ENCODE measurements at regions not wholly inside any gene's neighbourhood (a gene's known extent, or its start where the extent isn't known, plus 50 kb on each side); places are given as distances from the start of the nearest gene placed in this dataset.

DNA sequence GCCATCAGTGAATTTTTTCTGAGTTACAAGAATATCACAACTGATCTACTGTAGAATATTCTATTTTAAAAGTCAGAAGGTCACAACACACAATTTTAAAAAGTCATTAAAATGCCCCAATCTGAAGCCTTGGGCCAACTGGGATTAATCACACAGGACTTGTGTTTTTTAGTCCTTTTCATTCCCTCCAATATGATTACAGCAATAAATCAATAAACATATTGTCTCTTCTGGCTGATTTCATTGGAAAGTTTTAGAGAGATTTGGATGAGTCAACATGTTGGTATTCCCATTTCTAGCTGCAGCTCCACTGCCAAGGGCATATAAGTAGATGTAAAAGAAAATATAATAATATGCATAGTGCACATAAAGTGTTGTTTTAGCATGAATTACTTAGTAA is 85.8 kb downstream of the NIBAN1 start:
- DNase-seq (no peak), ATAC-seq (no peak)
- no peaks in the 10 kb centered on the region for H3K9me3 ChIP-seq
- no peaks in the 10 kb centered on the region for H3K27me3 ChIP-seq
- TF ChIP-seq, protein P1, sequence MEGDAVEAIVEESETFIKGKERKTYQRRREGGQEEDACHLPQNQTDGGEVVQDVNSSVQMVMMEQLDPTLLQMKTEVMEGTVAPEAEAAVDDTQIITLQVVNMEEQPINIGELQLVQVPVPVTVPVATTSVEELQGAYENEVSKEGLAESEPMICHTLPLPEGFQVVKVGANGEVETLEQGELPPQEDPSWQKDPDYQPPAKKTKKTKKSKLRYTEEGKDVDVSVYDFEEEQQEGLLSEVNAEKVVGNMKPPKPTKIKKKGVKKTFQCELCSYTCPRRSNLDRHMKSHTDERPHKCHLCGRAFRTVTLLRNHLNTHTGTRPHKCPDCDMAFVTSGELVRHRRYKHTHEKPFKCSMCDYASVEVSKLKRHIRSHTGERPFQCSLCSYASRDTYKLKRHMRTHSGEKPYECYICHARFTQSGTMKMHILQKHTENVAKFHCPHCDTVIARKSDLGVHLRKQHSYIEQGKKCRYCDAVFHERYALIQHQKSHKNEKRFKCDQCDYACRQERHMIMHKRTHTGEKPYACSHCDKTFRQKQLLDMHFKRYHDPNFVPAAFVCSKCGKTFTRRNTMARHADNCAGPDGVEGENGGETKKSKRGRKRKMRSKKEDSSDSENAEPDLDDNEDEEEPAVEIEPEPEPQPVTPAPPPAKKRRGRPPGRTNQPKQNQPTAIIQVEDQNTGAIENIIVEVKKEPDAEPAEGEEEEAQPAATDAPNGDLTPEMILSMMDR (IDR thresholded peaks at IDR 0.05) = no peak
- TF ChIP-seq POLR2A (IDR thresholded peaks at IDR 0.05) = no peak
- H3K4me1 ChIP-seq = no peaks in the 10 kb centered on the region
- no peak overlapping the region for H3K4me3 ChIP-seq
- no peaks in the 10 kb centered on the region for H3K36me3 ChIP-seq
- no peak overlapping the region for H3K27ac ChIP-seq
- intact Hi-C loops (cut with DNase I) = no loop called here

DNA sequence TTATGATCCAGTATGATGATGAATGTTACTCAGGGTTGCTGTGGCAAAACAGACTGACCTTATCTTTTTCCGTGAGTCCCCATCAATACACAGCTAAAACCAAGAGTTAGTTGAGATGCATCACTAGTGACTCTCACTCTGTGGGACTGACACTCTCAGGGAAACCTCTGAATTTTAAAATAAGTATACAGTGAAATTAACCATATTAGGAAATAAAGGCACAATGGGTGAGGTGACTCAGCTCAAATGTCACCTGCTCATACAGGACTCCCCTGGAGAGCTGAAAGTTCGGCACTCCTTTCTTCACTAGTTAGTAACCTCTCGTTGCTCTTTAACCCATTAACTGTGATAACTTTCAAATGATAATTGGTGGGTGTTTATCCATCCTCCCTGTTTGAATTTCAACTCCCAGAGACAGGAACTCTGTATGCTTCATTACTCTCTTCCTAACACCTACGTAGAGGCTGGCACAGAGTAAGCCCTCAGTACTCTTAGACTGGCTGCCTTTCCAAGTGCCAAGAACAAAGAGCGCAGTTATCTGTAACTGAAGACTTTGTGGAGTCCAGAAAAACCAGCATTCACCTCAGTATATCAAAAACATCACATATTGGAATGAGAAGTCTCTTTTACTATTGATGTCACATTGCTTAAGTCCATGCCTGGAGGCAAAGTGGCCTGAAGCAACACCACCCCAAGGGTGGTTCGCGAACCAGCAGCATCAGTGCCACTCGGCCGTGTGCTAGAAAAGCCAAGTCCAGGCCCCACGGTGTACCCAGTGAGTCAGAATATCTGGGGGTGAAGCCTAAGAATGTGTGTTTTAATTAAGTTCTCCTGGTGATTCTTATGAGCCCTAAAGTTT is 91.1 kb downstream of the NIBAN1 start:
- no peak overlapping the region for H3K27ac ChIP-seq
- DNase-seq (no peak), ATAC-seq (no peak)
- 59% methylated on average over 8 of the region's 10 CpGs for WGBS (ENCODE audit: insufficient coverage, low coverage, low lambda C conversion rate, missing lambda C conversion rate)
- no peak overlapping the region for H3K4me3 ChIP-seq
- H3K4me1 ChIP-seq = no peaks in the 10 kb centered on the region
- H3K9me3 ChIP-seq = no peaks in the 10 kb centered on the region
- intact Hi-C loops (cut with DNase I) = no loop called here
- TF ChIP-seq, protein P1 (IDR thresholded peaks at IDR 0.05) = no peak
- no peak for TF ChIP-seq POLR2A (IDR thresholded peaks at IDR 0.05)
- no peaks in the 10 kb centered on the region for H3K36me3 ChIP-seq
- H3K27me3 ChIP-seq = no peaks in the 10 kb centered on the region

DNA sequence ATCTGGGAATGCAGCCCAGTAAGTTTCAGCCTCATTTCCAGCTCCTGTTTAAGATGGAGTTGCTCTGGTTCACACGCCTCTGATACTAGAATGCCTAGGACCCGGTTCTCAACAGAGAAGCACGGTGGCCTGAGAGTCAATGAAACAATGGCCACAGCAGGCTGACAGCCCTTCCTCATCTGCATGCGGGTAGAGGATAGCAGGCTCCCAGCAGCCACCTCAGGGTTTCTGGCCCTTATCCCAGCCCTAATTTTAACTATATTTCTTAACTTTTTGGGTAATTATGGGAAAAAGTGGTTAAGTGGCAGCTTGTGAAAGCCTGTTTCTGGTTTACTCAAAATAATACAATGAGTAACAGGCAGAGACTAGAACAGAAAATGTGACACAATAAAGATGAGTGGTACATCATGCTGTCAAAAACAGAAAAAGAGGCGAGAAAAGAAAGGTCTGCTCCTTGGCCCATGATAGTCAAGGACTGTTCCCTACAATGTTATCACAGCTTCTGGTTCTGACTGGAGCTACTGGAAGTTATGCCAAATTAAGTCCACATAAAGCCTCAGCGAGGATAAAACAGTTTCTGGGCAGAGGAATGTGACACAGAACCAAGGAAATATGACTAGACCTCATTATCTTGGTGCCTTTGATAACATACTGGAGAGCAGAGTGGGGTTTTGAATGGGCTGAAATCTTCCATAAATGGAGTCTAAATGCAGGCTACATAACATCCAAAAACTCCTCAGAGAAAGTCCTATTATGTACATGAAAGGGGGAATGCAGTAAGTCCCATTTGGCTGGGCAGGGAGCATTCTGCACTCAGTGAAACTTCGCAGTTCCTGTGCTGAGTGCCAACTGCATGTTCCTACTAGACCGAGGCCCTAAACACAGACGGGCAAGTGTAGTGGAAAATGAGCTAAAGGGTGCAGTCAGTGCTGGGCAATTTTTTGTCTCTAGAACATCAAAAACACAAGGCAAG is 92.1 kb downstream of the NIBAN1 start:
- peak in 3 of 4 donors; percentile 13 to 33 (median 22) for ATAC-seq
- Histone ChIP-seq H3K27me3 (no peaks in the 10 kb centered on the region), H3K27ac (no peak overlapping the region), H3K4me1 (no peaks in the 10 kb centered on the region), H3K9me3 (no peaks in the 10 kb centered on the region), H3K36me3 (no peaks in the 10 kb centered on the region), H3K4me3 (no peak overlapping the region)
- 30% methylated on average over 7 of the region's 9 CpGs for WGBS (ENCODE audit: insufficient coverage, low coverage, low lambda C conversion rate, missing lambda C conversion rate)
- DNase-seq = no peak
- TF ChIP-seq, protein P1 (IDR thresholded peaks at IDR 0.05) = no peak
- no peak for TF ChIP-seq POLR2A (IDR thresholded peaks at IDR 0.05)
- intact Hi-C loops (cut with DNase I) = no loop called here

DNA sequence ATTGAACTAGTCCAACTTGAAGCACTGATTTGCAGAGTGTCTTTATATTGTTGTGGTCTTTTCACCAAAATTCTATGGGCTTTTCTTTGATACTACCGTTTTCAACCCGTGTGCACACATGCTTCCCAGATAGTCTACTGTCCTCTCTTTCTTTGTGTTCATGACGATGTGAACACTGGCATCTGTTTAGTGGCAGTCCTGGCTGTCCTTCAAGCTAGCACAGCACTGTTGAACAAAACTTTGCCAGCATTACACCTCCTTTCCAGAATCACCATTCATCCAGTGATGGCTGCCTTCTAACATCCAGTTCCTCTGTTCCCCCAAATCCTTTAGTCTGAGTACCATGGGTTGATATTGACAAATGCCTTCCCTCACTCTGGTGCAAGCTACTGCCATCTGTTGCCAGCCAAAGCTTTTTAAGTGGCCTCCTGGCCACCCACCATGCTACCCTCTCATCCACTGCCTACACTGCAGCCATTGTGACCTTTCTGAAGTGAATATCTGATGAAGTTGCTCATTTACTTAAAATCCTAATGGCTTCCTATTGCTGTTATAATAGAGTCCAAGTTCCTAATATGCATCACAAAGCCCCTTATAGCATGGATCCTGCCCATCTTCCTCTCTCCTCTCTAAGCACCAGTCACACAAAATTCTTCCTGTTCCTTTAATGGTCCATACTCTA is 94.3 kb downstream of the NIBAN1 start:
- Histone ChIP-seq H3K4me1 (no peaks in the 10 kb centered on the region), H3K27ac (no peak overlapping the region), H3K9me3 (no peaks in the 10 kb centered on the region), H3K27me3 (no peaks in the 10 kb centered on the region), H3K4me3 (no peak overlapping the region), H3K36me3 (no peaks in the 10 kb centered on the region)
- whole genome bisulfite sequencing (ENCODE audit: insufficient coverage, low coverage, low lambda C conversion rate, missing lambda C conversion rate) = 80% methylated on average over 3 of the region's 3 CpGs
- no peak for TF ChIP-seq POLR2A (IDR thresholded peaks at IDR 0.05)
- TF ChIP-seq, protein P1 (IDR thresholded peaks at IDR 0.05) = no peak
- intact Hi-C loops (cut with DNase I) = no loop called here
- DNase-seq = no peak
- ATAC-seq = no peak
